Panc1 (cell line): ENCODE measurements at regions not wholly inside any gene's neighbourhood (a gene's known extent, or its start where the extent isn't known, plus 50 kb on each side); places are given as distances from the start of the nearest gene placed in this dataset.

Source experiments
- ATAC-seq: fragments of 200-7000 bp; cut with Tn5 transposase; 2 replicates; pipeline ENCODE4 v1.9.1; 2020; ENCODE audit warnings: mild to moderate bottlenecking, moderate library complexity
- BruUV-seq: library from RNA; stranded (reverse); fragments of 400-500 nt; replicated peaks from 2 replicates; lab custom pipeline; 2021; lab: Mats Ljungman, UMichigan
- CTCF ChIA-PET: fragments of 300-600 bp; sonication (Branson Sonifier 250); formaldehyde crosslinking; loops from one replicate; lab custom pipeline; 2022; ENCODE audit warnings: antibody characterized with exemption; lab: Charles Lee
- POLR2A ChIA-PET: fragments of 300-600 bp; sonication (Branson Sonifier 250); formaldehyde crosslinking; loops from one replicate; lab custom pipeline; 2022; ENCODE audit warnings: antibody characterized with exemption; lab: Charles Lee
- DNase-seq: peaks from one replicate; pipeline ENCODE4 v3.0.0-alpha.2; 2010; ENCODE audit warnings: low read depth, low spot score
- H3K27ac ChIP-seq: 2 replicates; pipeline ENCODE4 v1.5.1; 2011; ENCODE audit warnings: mild to moderate bottlenecking, low read length, inconsistent platforms
- H3K27me3 ChIP-seq: fragments of 200-500 bp; sonication (Bioruptor generic); 2 replicates; pipeline ENCODE4 v1.6.0; 2014; ENCODE audit warnings: low read length, inconsistent platforms; ENCODE audit not compliant: control insufficient read depth, insufficient read depth
- H3K36me3 ChIP-seq: fragments of 200-500 bp; sonication (Bioruptor generic); 2 replicates; pipeline ENCODE4 v1.5.1; 2014; ENCODE audit warnings: inconsistent platforms, mild to moderate bottlenecking, low read length, moderate library complexity; ENCODE audit not compliant: control insufficient read depth, insufficient read depth
- H3K4me1 ChIP-seq: 2 replicates; pipeline ENCODE4 v1.5.1; 2011; ENCODE audit warnings: inconsistent platforms, mild to moderate bottlenecking, low read length, moderate library complexity; ENCODE audit not compliant: control insufficient read depth, insufficient read depth
- H3K4me3 ChIP-seq, 2 experiments: 2 replicates each; pipeline ENCODE4 v1.5.1; 2011 to 2012; ENCODE audit warnings: low read depth in 2 of 2, low read length in 2 of 2, mild to moderate bottlenecking in 2 of 2, inconsistent platforms in 1 of 2, moderate library complexity in 1 of 2
- H3K9me3 ChIP-seq: fragments of 200-500 bp; sonication (Bioruptor generic); 2 replicates; pipeline ENCODE4 v1.5.1; 2014; ENCODE audit warnings: low read depth, mild to moderate bottlenecking, inconsistent platforms, low read length, moderate library complexity; ENCODE audit not compliant: control insufficient read depth, insufficient read depth
- CTCF ChIP-seq: fragments of 450-650 bp; IDR thresholded peaks from 2 replicates; pipeline ENCODE4 v1.5.1; 2017; ENCODE audit warnings: mild to moderate bottlenecking
- POLR2AphosphoS5 ChIP-seq: IDR thresholded peaks from 2 replicates; pipeline ENCODE4 v1.6.1; 2012; ENCODE audit warnings: mild to moderate bottlenecking, low read depth, low read length, moderate library complexity
- REST ChIP-seq, 2 experiments: IDR thresholded peaks; 2 replicates each; pipeline ENCODE4 v1.6.1; 2011 to 2012; ENCODE audit warnings: low read depth in 2 of 2, control low read depth in 1 of 2, low read length in 1 of 2, mild to moderate bottlenecking in 1 of 2, moderate library complexity in 1 of 2; ENCODE audit not compliant: insufficient read depth in 1 of 2
- SIN3A ChIP-seq: IDR thresholded peaks from 2 replicates; pipeline ENCODE4 v1.6.1; 2012; ENCODE audit warnings: low read depth, mild to moderate bottlenecking, low read length, moderate library complexity, borderline replicate concordance; ENCODE audit not compliant: insufficient read depth
- TCF7L2 ChIP-seq: IDR thresholded peaks from 2 replicates; pipeline ENCODE4 v1.6.1; 2011; ENCODE audit warnings: mild to moderate bottlenecking, low read depth, low read length, inconsistent platforms
- in situ Hi-C: cut with HindIII; loops from 2 replicates; pipeline ENCODE4 v1.10.0; 2016; ENCODE audit warnings: low sequenced_read_pairs, low pct_unique_long_range_greater_than_20kb
- intact Hi-C: fragments of 100-400 bp; cut with micrococcal nuclease; formaldehyde crosslinking; loops from one replicate; pipeline ENCODE4 v1.10.0; 2022; ENCODE audit not compliant: unreplicated experiment

GRCh38 chrX:55981603-55982002 lies 250.6 kb upstream of the KLF8 start:
- H3K9me3 ChIP-seq = no peaks in the 10 kb centered on the region
- no peak overlapping the region for H3K4me3 ChIP-seq
- ATAC-seq = no peak
- in situ Hi-C loops = no loop called here
- no peak overlapping the region for H3K27ac ChIP-seq
- POLR2A ChIA-PET = no interaction called here
- intact Hi-C loops = no loop called here
- no peaks in the 10 kb centered on the region for H3K4me1 ChIP-seq
- no peak for DNase-seq
- H3K36me3 ChIP-seq = no peaks in the 10 kb centered on the region
- BruUV-seq = no TSS peak
- no peaks in the 10 kb centered on the region for H3K27me3 ChIP-seq
- CTCF ChIA-PET = no interaction called here
- TF ChIP-seq SIN3A = no peak
- TF ChIP-seq POLR2AphosphoS5 = no peak
- no peak for TF ChIP-seq CTCF
- no peak for TF ChIP-seq REST (IDR thresholded peaks at IDR 0.05; ENCODE audit: insufficient read depth in 1 of 2, low read depth in 2 of 2, low read length in 1 of 2)
- TF ChIP-seq TCF7L2 = no peak

GRCh38 chrX:55996649-55997048 lies 235.5 kb upstream of the KLF8 start:
- BruUV-seq = no TSS peak
- TF ChIP-seq CTCF (no peak), SIN3A (no peak), REST (IDR thresholded peaks at IDR 0.05; ENCODE audit: insufficient read depth in 1 of 2, low read depth in 2 of 2, low read length in 1 of 2) (no peak), TCF7L2 (no peak), POLR2AphosphoS5 (no peak)
- in situ Hi-C loops = no loop called here

More at GRCh38 chrX:55996649-55997048, 235.5 kb upstream of the KLF8 start:
- POLR2A ChIA-PET = no interaction called here
- no peaks in the 10 kb centered on the region for H3K9me3 ChIP-seq
- CTCF ChIA-PET = no interaction called here
- H3K27me3 ChIP-seq = no peaks in the 10 kb centered on the region
- H3K27ac ChIP-seq = no peak overlapping the region
- no peaks in the 10 kb centered on the region for H3K36me3 ChIP-seq
- no peak for DNase-seq
- H3K4me1 ChIP-seq = no peaks in the 10 kb centered on the region
- intact Hi-C loops = no loop called here
- H3K4me3 ChIP-seq = no peak overlapping the region
- no peak for ATAC-seq
